Hepatocyte (in vitro differentiated cells): ENCODE measurements at regions not wholly inside any gene's neighbourhood (a gene's known extent, or its start where the extent isn't known, plus 50 kb on each side); places are given as distances from the start of the nearest gene placed in this dataset.

ENCODE experiments used
- DNase-seq: peaks from one replicate; pipeline ENCODE4 v3.0.0-alpha.2; 2016; ENCODE audit warnings: low spot score
- H2AFZ ChIP-seq: fragments of 200-600 bp; sonication (generic); 2 replicates; pipeline ENCODE4 v1.6.0; 2016; ENCODE audit warnings: antibody characterized with exemption, mild to moderate bottlenecking
- H3K27ac ChIP-seq: fragments of 200-600 bp; sonication (generic); 2 replicates; pipeline ENCODE4 v1.5.1; 2016; ENCODE audit warnings: mild to moderate bottlenecking
- H3K27me3 ChIP-seq: fragments of 200-600 bp; sonication (generic); 2 replicates; pipeline ENCODE4 v1.6.1; 2016
- H3K36me3 ChIP-seq: fragments of 200-600 bp; sonication (generic); replicated peaks from 2 replicates; pipeline ENCODE4 v1.5.1; 2016; ENCODE audit warnings: low read depth; ENCODE audit not compliant: insufficient read depth
- H3K4me1 ChIP-seq: fragments of 200-600 bp; sonication (generic); 2 replicates; pipeline ENCODE4 v1.5.1; 2016; ENCODE audit warnings: mild to moderate bottlenecking, moderate library complexity; ENCODE audit not compliant: insufficient read depth
- H3K4me2 ChIP-seq: fragments of 200-600 bp; sonication (generic); 2 replicates; pipeline ENCODE4 v1.6.0; 2016
- H3K4me3 ChIP-seq: fragments of 200-600 bp; sonication (generic); 2 replicates; pipeline ENCODE4 v1.5.1; 2016; ENCODE audit warnings: mild to moderate bottlenecking
- H3K79me2 ChIP-seq: fragments of 200-600 bp; sonication (generic); 2 replicates; pipeline ENCODE4 v1.6.0; 2017; ENCODE audit warnings: mild to moderate bottlenecking
- H3K9me2 ChIP-seq: fragments of 200-600 bp; sonication (generic); replicated peaks from 2 replicates; pipeline ENCODE4 v1.6.0; 2017; ENCODE audit warnings: mild to moderate bottlenecking; ENCODE audit not compliant: insufficient read depth
- H3K9me3 ChIP-seq: fragments of 200-600 bp; sonication (generic); 2 replicates; pipeline ENCODE4 v1.5.1; 2016; ENCODE audit warnings: low read depth, mild to moderate bottlenecking
- H4K20me1 ChIP-seq: fragments of 200-600 bp; sonication (generic); 2 replicates; pipeline ENCODE4 v1.6.0; 2016; ENCODE audit warnings: mild to moderate bottlenecking; ENCODE audit not compliant: insufficient read depth, poor library complexity, severe bottlenecking
- CTCF ChIP-seq: fragments of 200-600 bp; sonication (generic); IDR thresholded peaks from 2 replicates; pipeline ENCODE4 v1.5.1; 2016; ENCODE audit warnings: antibody characterized with exemption, mild to moderate bottlenecking; ENCODE audit not compliant: poor library complexity
- EZH2 ChIP-seq: fragments of 200-600 bp; sonication (generic); IDR thresholded peaks from 2 replicates; pipeline ENCODE4 v1.6.1; 2016; ENCODE audit warnings: antibody characterized with exemption, mild to moderate bottlenecking, borderline replicate concordance
- EZH2phosphoT487 ChIP-seq: fragments of 200-600 bp; sonication (generic); IDR thresholded peaks from one replicate; pipeline ENCODE4 v1.6.1; 2018; ENCODE audit warnings: antibody characterized with exemption, mild to moderate bottlenecking, low read depth, moderate library complexity; ENCODE audit not compliant: unreplicated experiment, severe bottlenecking
- WGBS: methylation state at CpG from one replicate; pipeline ENCODE4 v1.1.6; 2016; ENCODE audit warnings: low lambda C conversion rate; ENCODE audit errors: missing lambda C conversion rate; 5-methylcytosine and 5-hydroxymethylcytosine counted together

- H3K9me3 ChIP-seq: no peaks in the 10 kb centered on the region
- no peaks in the 10 kb centered on the region for H3K4me1 ChIP-seq
- no peaks in the 10 kb centered on the region for H3K27me3 ChIP-seq
- H3K9me2 ChIP-seq: no peaks in the 10 kb centered on the region
- WGBS: 81% methylated on average over 5 of the region's 5 CpGs
- no peak for DNase-seq
- H4K20me1 ChIP-seq: no peaks in the 10 kb centered on the region
- H3K4me2 ChIP-seq: no peak overlapping the region
- no peaks in the 10 kb centered on the region for H3K79me2 ChIP-seq
- no peaks in the 10 kb centered on the region for H3K36me3 ChIP-seq
- TF ChIP-seq CTCF (no peak), EZH2phosphoT487 (no peak), EZH2 (no peak)
- H3K27ac ChIP-seq: no peak overlapping the region
- H2AFZ ChIP-seq: no peak overlapping the region
- no peak overlapping the region for H3K4me3 ChIP-seq
These were observed 173.7 kb upstream of the GALNTL6 start for GRCh38 chr4:171639540-171639939.

- Histone ChIP-seq H3K36me3 (no peaks in the 10 kb centered on the region), H3K4me3 (no peak overlapping the region), H3K9me3 (no peaks in the 10 kb centered on the region), H3K4me2 (no peak overlapping the region), H3K27ac (no peak overlapping the region), H4K20me1 (no peaks in the 10 kb centered on the region), H2AFZ (no peak overlapping the region), H3K79me2 (no peaks in the 10 kb centered on the region), H3K27me3 (no peaks in the 10 kb centered on the region), H3K9me2 (no peaks in the 10 kb centered on the region), H3K4me1 (no peaks in the 10 kb centered on the region)
- no peak for DNase-seq
- no peak for TF ChIP-seq EZH2phosphoT487
- TF ChIP-seq EZH2: no peak
- TF ChIP-seq CTCF: no peak
- 93% methylated on average over 2 of the region's 2 CpGs for WGBS
These were observed 176.6 kb upstream of the GALNTL6 start for GRCh38 chr4:171636606-171637005.

GRCh38 chr4:171629737-171630136 lies 183.5 kb upstream of the GALNTL6 start:
- Histone ChIP-seq H3K79me2 (no peaks in the 10 kb centered on the region), H2AFZ (no peak overlapping the region)
- WGBS: 87% methylated on average over 18 of the region's 18 CpGs

More at GRCh38 chr4:171629737-171630136, 183.5 kb upstream of the GALNTL6 start:
- Histone ChIP-seq H3K9me2 (no peaks in the 10 kb centered on the region), H3K36me3 (no peaks in the 10 kb centered on the region), H3K4me2 (no peak overlapping the region), H4K20me1 (no peaks in the 10 kb centered on the region), H3K9me3 (no peaks in the 10 kb centered on the region), H3K4me3 (no peak overlapping the region), H3K4me1 (no peaks in the 10 kb centered on the region), H3K27me3 (no peaks in the 10 kb centered on the region), H3K27ac (no peak overlapping the region)
- no peak for DNase-seq
- TF ChIP-seq CTCF (no peak), EZH2phosphoT487 (no peak), EZH2 (no peak)
